ENCODE measurements at regions not wholly inside any gene's neighbourhood (a gene's known extent, or its start where the extent isn't known, plus 50 kb on each side); places are given as distances from the start of the nearest gene placed in this dataset.

- Mint-ChIP-seq H3K27ac (no peak overlapping the region), H3K36me3 (ENCODE audit: low read depth) (no peaks in the 10 kb centered on the region), H3K27me3 (ENCODE audit: low read depth) (no peaks in the 10 kb centered on the region), H3K4me1 (ENCODE audit: low read depth) (peaks cover 20% of the 10 kb centered on the region), H3K4me3 (no peak overlapping the region), H3K9me3 (peaks cover under 1% of the 10 kb centered on the region)
Observed at GRCh38 chr4:89618151-89618550, 218.8 kb downstream of the SNCA start.

- Mint-ChIP-seq H3K36me3 (ENCODE audit: low read depth) (peaks cover 2% of the 10 kb centered on the region), H3K9me3 (peaks cover 8% of the 10 kb centered on the region), H3K27me3 (ENCODE audit: low read depth) (no peaks in the 10 kb centered on the region), H3K4me1 (ENCODE audit: low read depth) (peaks cover 28% of the 10 kb centered on the region), H3K27ac (no peak overlapping the region), H3K4me3 (no peak overlapping the region)
Observed at GRCh38 chr4:89617317-89617716, 219.6 kb downstream of the SNCA start.

- Mint-ChIP-seq H3K36me3 (ENCODE audit: low read depth) (peaks cover 8% of the 10 kb centered on the region), H3K27me3 (ENCODE audit: low read depth) (no peaks in the 10 kb centered on the region), H3K9me3 (peaks cover 17% of the 10 kb centered on the region), H3K4me3 (no peak overlapping the region), H3K4me1 (ENCODE audit: low read depth) (peaks cover 33% of the 10 kb centered on the region), H3K27ac (no peak overlapping the region)
Observed at GRCh38 chr4:89616382-89616781, 220.6 kb downstream of the SNCA start.

- Mint-ChIP-seq H3K27ac (no peak overlapping the region), H3K27me3 (ENCODE audit: low read depth) (no peaks in the 10 kb centered on the region), H3K36me3 (ENCODE audit: low read depth) (peaks cover 8% of the 10 kb centered on the region), H3K4me1 (ENCODE audit: low read depth) (peaks cover 37% of the 10 kb centered on the region), H3K9me3 (peaks cover 25% of the 10 kb centered on the region), H3K4me3 (no peak overlapping the region)
Observed at GRCh38 chr4:89615051-89615450, 221.9 kb downstream of the SNCA start.

- peaks cover 25% of the 10 kb centered on the region for H3K9me3 Mint-ChIP-seq
- H3K4me1 Mint-ChIP-seq (ENCODE audit: low read depth) = peaks cover 30% of the 10 kb centered on the region
- H3K36me3 Mint-ChIP-seq (ENCODE audit: low read depth) = peaks cover 8% of the 10 kb centered on the region
- no peak overlapping the region for H3K4me3 Mint-ChIP-seq
- H3K27me3 Mint-ChIP-seq (ENCODE audit: low read depth) = no peaks in the 10 kb centered on the region
- no peak overlapping the region for H3K27ac Mint-ChIP-seq
Observed at GRCh38 chr4:89614155-89614554, 222.8 kb downstream of the SNCA start.

- H3K4me1 Mint-ChIP-seq (ENCODE audit: low read depth) = peaks cover 21% of the 10 kb centered on the region
- no peak overlapping the region for H3K27ac Mint-ChIP-seq
- no peak overlapping the region for H3K4me3 Mint-ChIP-seq
- H3K36me3 Mint-ChIP-seq (ENCODE audit: low read depth) = peaks cover 8% of the 10 kb centered on the region
- peaks cover 3% of the 10 kb centered on the region for H3K27me3 Mint-ChIP-seq (ENCODE audit: low read depth)
- peaks cover 29% of the 10 kb centered on the region for H3K9me3 Mint-ChIP-seq
Observed at GRCh38 chr4:89610236-89610635, 226.7 kb downstream of the SNCA start.

- no peak overlapping the region for H3K27ac Mint-ChIP-seq
- H3K4me3 Mint-ChIP-seq = no peak overlapping the region
- H3K36me3 Mint-ChIP-seq (ENCODE audit: low read depth) = peaks cover 8% of the 10 kb centered on the region
- peaks cover 30% of the 10 kb centered on the region for H3K9me3 Mint-ChIP-seq
- peaks cover 3% of the 10 kb centered on the region for H3K27me3 Mint-ChIP-seq (ENCODE audit: low read depth)
- peaks cover 21% of the 10 kb centered on the region for H3K4me1 Mint-ChIP-seq (ENCODE audit: low read depth)
Observed at GRCh38 chr4:89609756-89610155, 227.2 kb downstream of the SNCA start.

- peaks cover 11% of the 10 kb centered on the region for H3K27me3 Mint-ChIP-seq (ENCODE audit: low read depth)
- H3K4me3 Mint-ChIP-seq = no peak overlapping the region
- H3K4me1 Mint-ChIP-seq (ENCODE audit: low read depth) = no peaks in the 10 kb centered on the region
- H3K9me3 Mint-ChIP-seq = peaks cover 12% of the 10 kb centered on the region
- no peaks in the 10 kb centered on the region for H3K36me3 Mint-ChIP-seq (ENCODE audit: low read depth)
- H3K27ac Mint-ChIP-seq = no peak overlapping the region
Observed at GRCh38 chr4:89604951-89605350, 232.0 kb downstream of the SNCA start.

GRCh38 chr4:89599026-89599425, 237.9 kb downstream of the SNCA start:
- H3K4me1 Mint-ChIP-seq (ENCODE audit: low read depth) = no peaks in the 10 kb centered on the region

GRCh38 chr4:89598602-89599001, 238.4 kb downstream of the SNCA start:
- Mint-ChIP-seq H3K9me3 (peaks cover 4% of the 10 kb centered on the region), H3K36me3 (ENCODE audit: low read depth) (no peaks in the 10 kb centered on the region), H3K4me3 (no peak overlapping the region), H3K27me3 (ENCODE audit: low read depth) (peaks cover 14% of the 10 kb centered on the region), H3K4me1 (ENCODE audit: low read depth) (no peaks in the 10 kb centered on the region), H3K27ac (no peak overlapping the region)

More at GRCh38 chr4:89599026-89599425, 237.9 kb downstream of the SNCA start:
- H3K9me3 Mint-ChIP-seq = peaks cover 4% of the 10 kb centered on the region
- H3K27me3 Mint-ChIP-seq (ENCODE audit: low read depth) = peaks cover 15% of the 10 kb centered on the region
- no peak overlapping the region for H3K4me3 Mint-ChIP-seq
- no peaks in the 10 kb centered on the region for H3K36me3 Mint-ChIP-seq (ENCODE audit: low read depth)
- H3K27ac Mint-ChIP-seq = no peak overlapping the region

- no peak overlapping the region for H3K4me3 Mint-ChIP-seq
- no peak overlapping the region for H3K27ac Mint-ChIP-seq
- H3K9me3 Mint-ChIP-seq = no peaks in the 10 kb centered on the region
- peaks cover 7% of the 10 kb centered on the region for H3K27me3 Mint-ChIP-seq (ENCODE audit: low read depth)
- no peaks in the 10 kb centered on the region for H3K4me1 Mint-ChIP-seq (ENCODE audit: low read depth)
- H3K36me3 Mint-ChIP-seq (ENCODE audit: low read depth) = no peaks in the 10 kb centered on the region
Observed at GRCh38 chr4:89595125-89595789, 241.7 kb downstream of the SNCA start.

- Mint-ChIP-seq H3K4me3 (no peak overlapping the region), H3K9me3 (no peaks in the 10 kb centered on the region), H3K27me3 (ENCODE audit: low read depth) (peaks cover 9% of the 10 kb centered on the region), H3K36me3 (ENCODE audit: low read depth) (no peaks in the 10 kb centered on the region), H3K27ac (no peak overlapping the region), H3K4me1 (ENCODE audit: low read depth) (no peaks in the 10 kb centered on the region)
Observed at GRCh38 chr4:89590128-89590527, 246.8 kb downstream of the SNCA start.

- no peaks in the 10 kb centered on the region for H3K9me3 Mint-ChIP-seq
- H3K27ac Mint-ChIP-seq = no peak overlapping the region
Observed at GRCh38 chr4:89588421-89588820, 248.5 kb downstream of the SNCA start.

GRCh38 chr4:89587364-89587763, 249.6 kb downstream of the SNCA start:
- H3K27ac Mint-ChIP-seq = no peak overlapping the region
- H3K9me3 Mint-ChIP-seq = no peaks in the 10 kb centered on the region
- H3K4me1 Mint-ChIP-seq (ENCODE audit: low read depth) = no peaks in the 10 kb centered on the region
- no peaks in the 10 kb centered on the region for H3K36me3 Mint-ChIP-seq (ENCODE audit: low read depth)
- no peak overlapping the region for H3K4me3 Mint-ChIP-seq
- H3K27me3 Mint-ChIP-seq (ENCODE audit: low read depth) = peaks cover 10% of the 10 kb centered on the region

More at GRCh38 chr4:89588421-89588820, 248.5 kb downstream of the SNCA start:
- no peak overlapping the region for H3K4me3 Mint-ChIP-seq
- no peaks in the 10 kb centered on the region for H3K36me3 Mint-ChIP-seq (ENCODE audit: low read depth)
- peaks cover 10% of the 10 kb centered on the region for H3K27me3 Mint-ChIP-seq (ENCODE audit: low read depth)
- H3K4me1 Mint-ChIP-seq (ENCODE audit: low read depth) = no peaks in the 10 kb centered on the region

GRCh38 chr4:89586864-89587263, 250.1 kb downstream of the SNCA start:
- Mint-ChIP-seq H3K27me3 (ENCODE audit: low read depth) (peaks cover 10% of the 10 kb centered on the region), H3K9me3 (no peaks in the 10 kb centered on the region), H3K27ac (no peak overlapping the region), H3K36me3 (ENCODE audit: low read depth) (no peaks in the 10 kb centered on the region), H3K4me1 (ENCODE audit: low read depth) (no peaks in the 10 kb centered on the region), H3K4me3 (no peak overlapping the region)

- Mint-ChIP-seq H3K27ac (no peak overlapping the region), H3K36me3 (ENCODE audit: low read depth) (no peaks in the 10 kb centered on the region), H3K9me3 (no peaks in the 10 kb centered on the region), H3K4me1 (ENCODE audit: low read depth) (no peaks in the 10 kb centered on the region), H3K27me3 (ENCODE audit: low read depth) (peaks cover 10% of the 10 kb centered on the region), H3K4me3 (no peak overlapping the region)
Observed at GRCh38 chr4:89586318-89586717, 250.6 kb downstream of the SNCA start.

Measured in T-helper 1 cell treated with Interleukin-12 subunit alpha and Interleukin-12 subunit beta and Interleukin-4 antibody, amounts not matched to agents 30 μg/mL and 1 μg/mL, for 36 hours (primary cell).